SK-N-SH (cell line): ENCODE measurements at regions not wholly inside any gene's neighbourhood (a gene's known extent, or its start where the extent isn't known, plus 50 kb on each side); places are given as distances from the start of the nearest gene placed in this dataset.

Experiments
- EP300 ChIP-seq, 2 experiments: IDR thresholded peaks; 2 replicates each; pipeline versions ENCODE4 v1.4.0 to v1.6.1; 2012; ENCODE audit warnings: borderline replicate concordance in 1 of 2, low read depth in 1 of 2, low read length in 1 of 2
- POLR2AphosphoS5 ChIP-seq: IDR thresholded peaks from 2 replicates; pipeline ENCODE4 v1.6.1; 2012; ENCODE audit warnings: low read depth, low read length
- RAD21 ChIP-seq: IDR thresholded peaks from 2 replicates; pipeline ENCODE4 v1.6.1; 2012; ENCODE audit warnings: mild to moderate bottlenecking, low read length
- TF ChIP-seq, protein P1 (sequence below): fragments of 200-600 bp; sonication (generic); IDR thresholded peaks from 2 replicates; pipeline ENCODE4 v1.6.1; 2017; ENCODE audit warnings: antibody characterized with exemption, mild to moderate bottlenecking, moderate library complexity
- TF ChIP-seq, protein P2 (sequence below): IDR thresholded peaks from 2 replicates; pipeline ENCODE4 v1.6.1; 2012; ENCODE audit warnings: mild to moderate bottlenecking, low read depth, low read length, moderate library complexity

DNA sequence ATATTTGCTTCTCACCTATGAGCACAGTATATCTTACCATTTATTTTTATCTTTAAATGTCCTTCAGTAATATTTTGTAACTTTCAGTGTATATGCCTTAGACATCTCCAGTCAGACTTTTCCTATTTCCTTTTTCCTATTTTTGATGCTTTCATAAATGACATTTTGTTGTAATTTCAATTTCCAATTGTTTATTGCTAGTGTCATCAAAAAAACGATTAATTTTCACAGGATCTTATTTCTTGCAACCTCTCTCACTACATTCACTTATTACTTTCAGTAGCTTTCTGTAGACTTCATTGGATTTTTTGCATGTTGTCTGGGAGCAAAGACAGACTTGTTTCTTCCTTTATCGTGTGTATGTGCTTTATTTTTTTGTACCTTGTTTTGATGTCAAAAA lies 602.4 kb downstream of the AJAP1 start:
- no peak for TF ChIP-seq EP300 (IDR thresholded peaks at IDR 0.05; ENCODE audit: borderline replicate concordance in 1 of 2, low read depth in 1 of 2, low read length in 1 of 2)
- TF ChIP-seq, protein P1, sequence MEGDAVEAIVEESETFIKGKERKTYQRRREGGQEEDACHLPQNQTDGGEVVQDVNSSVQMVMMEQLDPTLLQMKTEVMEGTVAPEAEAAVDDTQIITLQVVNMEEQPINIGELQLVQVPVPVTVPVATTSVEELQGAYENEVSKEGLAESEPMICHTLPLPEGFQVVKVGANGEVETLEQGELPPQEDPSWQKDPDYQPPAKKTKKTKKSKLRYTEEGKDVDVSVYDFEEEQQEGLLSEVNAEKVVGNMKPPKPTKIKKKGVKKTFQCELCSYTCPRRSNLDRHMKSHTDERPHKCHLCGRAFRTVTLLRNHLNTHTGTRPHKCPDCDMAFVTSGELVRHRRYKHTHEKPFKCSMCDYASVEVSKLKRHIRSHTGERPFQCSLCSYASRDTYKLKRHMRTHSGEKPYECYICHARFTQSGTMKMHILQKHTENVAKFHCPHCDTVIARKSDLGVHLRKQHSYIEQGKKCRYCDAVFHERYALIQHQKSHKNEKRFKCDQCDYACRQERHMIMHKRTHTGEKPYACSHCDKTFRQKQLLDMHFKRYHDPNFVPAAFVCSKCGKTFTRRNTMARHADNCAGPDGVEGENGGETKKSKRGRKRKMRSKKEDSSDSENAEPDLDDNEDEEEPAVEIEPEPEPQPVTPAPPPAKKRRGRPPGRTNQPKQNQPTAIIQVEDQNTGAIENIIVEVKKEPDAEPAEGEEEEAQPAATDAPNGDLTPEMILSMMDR, result no peak
- TF ChIP-seq POLR2AphosphoS5, result no peak
- TF ChIP-seq RAD21, result no peak
- TF ChIP-seq, protein P2, sequence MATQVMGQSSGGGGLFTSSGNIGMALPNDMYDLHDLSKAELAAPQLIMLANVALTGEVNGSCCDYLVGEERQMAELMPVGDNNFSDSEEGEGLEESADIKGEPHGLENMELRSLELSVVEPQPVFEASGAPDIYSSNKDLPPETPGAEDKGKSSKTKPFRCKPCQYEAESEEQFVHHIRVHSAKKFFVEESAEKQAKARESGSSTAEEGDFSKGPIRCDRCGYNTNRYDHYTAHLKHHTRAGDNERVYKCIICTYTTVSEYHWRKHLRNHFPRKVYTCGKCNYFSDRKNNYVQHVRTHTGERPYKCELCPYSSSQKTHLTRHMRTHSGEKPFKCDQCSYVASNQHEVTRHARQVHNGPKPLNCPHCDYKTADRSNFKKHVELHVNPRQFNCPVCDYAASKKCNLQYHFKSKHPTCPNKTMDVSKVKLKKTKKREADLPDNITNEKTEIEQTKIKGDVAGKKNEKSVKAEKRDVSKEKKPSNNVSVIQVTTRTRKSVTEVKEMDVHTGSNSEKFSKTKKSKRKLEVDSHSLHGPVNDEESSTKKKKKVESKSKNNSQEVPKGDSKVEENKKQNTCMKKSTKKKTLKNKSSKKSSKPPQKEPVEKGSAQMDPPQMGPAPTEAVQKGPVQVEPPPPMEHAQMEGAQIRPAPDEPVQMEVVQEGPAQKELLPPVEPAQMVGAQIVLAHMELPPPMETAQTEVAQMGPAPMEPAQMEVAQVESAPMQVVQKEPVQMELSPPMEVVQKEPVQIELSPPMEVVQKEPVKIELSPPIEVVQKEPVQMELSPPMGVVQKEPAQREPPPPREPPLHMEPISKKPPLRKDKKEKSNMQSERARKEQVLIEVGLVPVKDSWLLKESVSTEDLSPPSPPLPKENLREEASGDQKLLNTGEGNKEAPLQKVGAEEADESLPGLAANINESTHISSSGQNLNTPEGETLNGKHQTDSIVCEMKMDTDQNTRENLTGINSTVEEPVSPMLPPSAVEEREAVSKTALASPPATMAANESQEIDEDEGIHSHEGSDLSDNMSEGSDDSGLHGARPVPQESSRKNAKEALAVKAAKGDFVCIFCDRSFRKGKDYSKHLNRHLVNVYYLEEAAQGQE, result no peak
